ENCODE measurements at regions not wholly inside any gene's neighbourhood (a gene's known extent, or its start where the extent isn't known, plus 50 kb on each side); places are given as distances from the start of the nearest gene placed in this dataset.

- 92 to 100% methylated on average over 1 of the region's 2 CpGs for WGBS, 2 experiments (ENCODE audit: insufficient coverage in 1 of 2, insufficient read length in 1 of 2)
- Histone ChIP-seq H3K9me3 (ENCODE audit: control insufficient read depth, low read length) (no peaks in the 10 kb centered on the region), H3K4me1 (ENCODE audit: control insufficient read depth, insufficient read depth, low read length) (no peaks in the 10 kb centered on the region), H3K36me3 (ENCODE audit: control insufficient read depth, insufficient read depth, low read length) (no peaks in the 10 kb centered on the region), H3K4me3 (ENCODE audit: low read length) (no peak overlapping the region), H3K27me3 (ENCODE audit: control insufficient read depth, insufficient read depth, low read length, poor library complexity, severe bottlenecking) (no peaks in the 10 kb centered on the region), H3K27ac (ENCODE audit: low read depth, low read length) (no peak overlapping the region), H3K9ac (ENCODE audit: extremely low read depth, low read length, poor library complexity, severe bottlenecking) (no peak overlapping the region)
- Mint-ChIP-seq H3K27me3 (ENCODE audit: insufficient read depth) (peaks cover 2% of the 10 kb centered on the region), H3K9me3 (no peaks in the 10 kb centered on the region), H3K27ac (no peak overlapping the region), H3K4me1 (peaks cover 9% of the 10 kb centered on the region), H3K36me3 (ENCODE audit: low read depth) (no peaks in the 10 kb centered on the region), H3K4me3 (no peak overlapping the region)
- DNase-seq, result no peak
- no peak for TF ChIP-seq CTCF (conservative IDR thresholded peaks at IDR 0.05)
These were observed 340.9 kb downstream of the MATN1 start for GRCh38 chr1:30382496-30382895.

GRCh38 chr1:30381671-30382365 lies 341.6 kb downstream of the MATN1 start:
- H3K4me3 ChIP-seq (ENCODE audit: low read length), result no peak overlapping the region
- H3K9me3 ChIP-seq (ENCODE audit: control insufficient read depth, low read length), result no peaks in the 10 kb centered on the region
- Mint-ChIP-seq H3K4me1 (peaks cover 9% of the 10 kb centered on the region), H3K9me3 (no peaks in the 10 kb centered on the region), H3K4me3 (no peak overlapping the region), H3K27me3 (ENCODE audit: insufficient read depth) (peaks cover 2% of the 10 kb centered on the region), H3K36me3 (ENCODE audit: low read depth) (no peaks in the 10 kb centered on the region), H3K27ac (no peak overlapping the region)
- H3K27me3 ChIP-seq (ENCODE audit: control insufficient read depth, insufficient read depth, low read length, poor library complexity, severe bottlenecking), result no peaks in the 10 kb centered on the region
- no peak overlapping the region for H3K27ac ChIP-seq (ENCODE audit: low read depth, low read length)
- TF ChIP-seq CTCF (conservative IDR thresholded peaks at IDR 0.05), result no peak
- no peaks in the 10 kb centered on the region for H3K4me1 ChIP-seq (ENCODE audit: control insufficient read depth, insufficient read depth, low read length)
- WGBS, 2 experiments (ENCODE audit: insufficient coverage in 1 of 2, insufficient read length in 1 of 2), result 91% methylated on average over 4 to 7 of the region's 7 CpGs
- H3K36me3 ChIP-seq (ENCODE audit: control insufficient read depth, insufficient read depth, low read length), result no peaks in the 10 kb centered on the region
- H3K9ac ChIP-seq (ENCODE audit: extremely low read depth, low read length, poor library complexity, severe bottlenecking), result no peak overlapping the region
- DNase-seq, result peak; percentile 22

GRCh38 chr1:30381266-30381665 lies 342.1 kb downstream of the MATN1 start:
- Mint-ChIP-seq H3K9me3 (no peaks in the 10 kb centered on the region), H3K4me3 (no peak overlapping the region), H3K4me1 (peaks cover 13% of the 10 kb centered on the region), H3K27ac (no peak overlapping the region), H3K27me3 (ENCODE audit: insufficient read depth) (peaks cover 2% of the 10 kb centered on the region), H3K36me3 (ENCODE audit: low read depth) (no peaks in the 10 kb centered on the region)
- Histone ChIP-seq H3K4me3 (ENCODE audit: low read length) (no peak overlapping the region), H3K4me1 (ENCODE audit: control insufficient read depth, insufficient read depth, low read length) (no peaks in the 10 kb centered on the region), H3K27ac (ENCODE audit: low read depth, low read length) (no peak overlapping the region), H3K9me3 (ENCODE audit: control insufficient read depth, low read length) (no peaks in the 10 kb centered on the region), H3K9ac (ENCODE audit: extremely low read depth, low read length, poor library complexity, severe bottlenecking) (no peak overlapping the region), H3K27me3 (ENCODE audit: control insufficient read depth, insufficient read depth, low read length, poor library complexity, severe bottlenecking) (no peaks in the 10 kb centered on the region), H3K36me3 (ENCODE audit: control insufficient read depth, insufficient read depth, low read length) (no peaks in the 10 kb centered on the region)
- peak; percentile 22 for DNase-seq
- WGBS, 2 experiments (ENCODE audit: insufficient coverage in 1 of 2, insufficient read length in 1 of 2), result 87 to 89% methylated on average over 3 to 5 of the region's 5 CpGs
- no peak for TF ChIP-seq CTCF (conservative IDR thresholded peaks at IDR 0.05)

All from endodermal cell (in vitro differentiated cells).